ENCODE measurements at regions not wholly inside any gene's neighbourhood (a gene's known extent, or its start where the extent isn't known, plus 50 kb on each side); places are given as distances from the start of the nearest gene placed in this dataset.

GRCh38 chr1:30172299-30172694, 551.1 kb downstream of the MATN1 start:
- Histone ChIP-seq H3K4me3 (ENCODE audit: low read length) (no peak overlapping the region), H3K27ac (ENCODE audit: low read depth, low read length) (no peak overlapping the region), H3K9me3 (ENCODE audit: control insufficient read depth, insufficient read depth, low read length) (no peaks in the 10 kb centered on the region), H3F3A (ENCODE audit: control insufficient read depth, insufficient read depth) (no peaks in the 10 kb centered on the region), H3K27me3 (ENCODE audit: control insufficient read depth, low read length) (peaks cover 7% of the 10 kb centered on the region), H3K4me1 (ENCODE audit: control insufficient read depth, low read length) (no peaks in the 10 kb centered on the region), H3K4me2 (ENCODE audit: low read length) (no peak overlapping the region), H3K36me3 (ENCODE audit: control insufficient read depth, low read length) (no peaks in the 10 kb centered on the region), H4K20me1 (ENCODE audit: control insufficient read depth, insufficient read depth, low read depth, low read length) (no peaks in the 10 kb centered on the region), H3K9me2 (replicated peaks; ENCODE audit: control insufficient read depth, low read length) (no peaks in the 10 kb centered on the region), H3K79me2 (ENCODE audit: control insufficient read depth, low read length) (no peaks in the 10 kb centered on the region)
- TF ChIP-seq CTCF (IDR thresholded peaks at IDR 0.05; ENCODE audit: low read depth, low read length, poor library complexity, severe bottlenecking) (no peak), EZH2phosphoT487 (IDR thresholded peaks at IDR 0.05; ENCODE audit: borderline replicate concordance, low read length) (no peak)

GRCh38 chr1:30171537-30172298, 551.7 kb downstream of the MATN1 start:
- H3K36me3 ChIP-seq (ENCODE audit: control insufficient read depth, low read length) = no peaks in the 10 kb centered on the region
- no peaks in the 10 kb centered on the region for H3K9me3 ChIP-seq (ENCODE audit: control insufficient read depth, insufficient read depth, low read length)
- H3K4me3 ChIP-seq (ENCODE audit: low read length) = no peak overlapping the region
- no peaks in the 10 kb centered on the region for H3K4me1 ChIP-seq (ENCODE audit: control insufficient read depth, low read length)
- H3K4me2 ChIP-seq (ENCODE audit: low read length) = no peak overlapping the region
- TF ChIP-seq CTCF (IDR thresholded peaks at IDR 0.05; ENCODE audit: low read depth, low read length, poor library complexity, severe bottlenecking) (no peak), EZH2phosphoT487 (IDR thresholded peaks at IDR 0.05; ENCODE audit: borderline replicate concordance, low read length) (no peak)
- H3K27ac ChIP-seq (ENCODE audit: low read depth, low read length) = no peak overlapping the region
- no peaks in the 10 kb centered on the region for H4K20me1 ChIP-seq (ENCODE audit: control insufficient read depth, insufficient read depth, low read depth, low read length)
- H3K27me3 ChIP-seq (ENCODE audit: control insufficient read depth, low read length) = peaks cover 4% of the 10 kb centered on the region
- H3K9me2 ChIP-seq (replicated peaks; ENCODE audit: control insufficient read depth, low read length) = no peaks in the 10 kb centered on the region
- no peaks in the 10 kb centered on the region for H3F3A ChIP-seq (ENCODE audit: control insufficient read depth, insufficient read depth)
- no peaks in the 10 kb centered on the region for H3K79me2 ChIP-seq (ENCODE audit: control insufficient read depth, low read length)

- H3K4me2 ChIP-seq (ENCODE audit: low read length) = no peak overlapping the region
- H3K36me3 ChIP-seq (ENCODE audit: control insufficient read depth, low read length) = no peaks in the 10 kb centered on the region
- no peaks in the 10 kb centered on the region for H3K4me1 ChIP-seq (ENCODE audit: control insufficient read depth, low read length)
- no peak overlapping the region for H3K4me3 ChIP-seq (ENCODE audit: low read length)
- TF ChIP-seq CTCF (IDR thresholded peaks at IDR 0.05; ENCODE audit: low read depth, low read length, poor library complexity, severe bottlenecking) = no peak
- no peak for TF ChIP-seq EZH2phosphoT487 (IDR thresholded peaks at IDR 0.05; ENCODE audit: borderline replicate concordance, low read length)
- no peaks in the 10 kb centered on the region for H3F3A ChIP-seq (ENCODE audit: control insufficient read depth, insufficient read depth)
- H3K9me2 ChIP-seq (replicated peaks; ENCODE audit: control insufficient read depth, low read length) = no peaks in the 10 kb centered on the region
- no peaks in the 10 kb centered on the region; the same call in 1 of the 2 replicates for H3K27me3 ChIP-seq (ENCODE audit: control insufficient read depth, low read length)
- no peak overlapping the region for H3K27ac ChIP-seq (ENCODE audit: low read depth, low read length)
- no peaks in the 10 kb centered on the region for H4K20me1 ChIP-seq (ENCODE audit: control insufficient read depth, insufficient read depth, low read depth, low read length)
- H3K79me2 ChIP-seq (ENCODE audit: control insufficient read depth, low read length) = no peaks in the 10 kb centered on the region
- H3K9me3 ChIP-seq (ENCODE audit: control insufficient read depth, insufficient read depth, low read length) = no peaks in the 10 kb centered on the region
Observed at GRCh38 chr1:30169269-30169668, 554.1 kb downstream of the MATN1 start.
